Upper lobe of left lung (tissue), 4 donors: ENCODE measurements at regions not wholly inside any gene's neighbourhood (a gene's known extent, or its start where the extent isn't known, plus 50 kb on each side); places are given as distances from the start of the nearest gene placed in this dataset.

ENCODE experiments used
- CTCF ChIP-seq, 6 experiments: fragments of 450-650 bp in 4 of 6; fragments of 200-600 bp in 2 of 6; sonication (generic) in 2 of 6; IDR thresholded peaks; one replicate each; pipeline ENCODE4 v1.5.1; 2016 to 2019; ENCODE audit warnings: antibody characterized with exemption in 6 of 6
- POLR2A ChIP-seq, 4 donors: fragments of 450-650 bp; IDR thresholded peaks; one replicate each; pipeline ENCODE4 v1.5.1; 2016 to 2017; ENCODE audit warnings: antibody characterized with exemption in 4 of 4, mild to moderate bottlenecking in 2 of 4

GRCh38 chr15:46701896-46702295, 1015.4 kb upstream of the SEMA6D start:
- no peak for TF ChIP-seq CTCF (IDR thresholded peaks at IDR 0.05)
- no peak for TF ChIP-seq POLR2A (IDR thresholded peaks at IDR 0.05)
